ENCODE measurements at regions not wholly inside any gene's neighbourhood (a gene's known extent, or its start where the extent isn't known, plus 50 kb on each side); places are given as distances from the start of the nearest gene placed in this dataset.

DNA sequence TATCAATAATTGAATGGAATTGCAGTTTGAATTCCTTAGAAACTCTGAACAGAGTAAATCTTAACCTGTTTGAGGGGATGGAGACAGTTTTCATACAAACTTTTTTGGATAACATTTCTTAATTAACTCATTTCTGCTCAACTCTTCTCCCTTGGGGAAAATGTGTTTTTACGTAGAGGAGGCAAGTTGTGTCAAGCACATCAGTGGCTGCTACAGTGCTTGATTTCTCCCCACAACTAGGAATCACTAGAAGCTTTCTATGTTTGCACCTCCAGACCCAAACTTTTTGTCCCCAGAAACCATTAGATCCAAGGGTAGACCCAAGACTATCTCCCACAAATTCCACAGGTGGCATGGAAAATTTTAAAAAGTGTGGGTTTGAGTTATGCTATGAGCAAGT lies 658.9 kb upstream of the FSHR start:
- H3K4me3 Mint-ChIP-seq: no peak overlapping the region
- Histone ChIP-seq H3K4ac (ENCODE audit: low read depth, low read length) (no peak overlapping the region), H3K23ac (ENCODE audit: insufficient read length, low read depth, low read length) (no peak overlapping the region), H2AK5ac (ENCODE audit: insufficient read length, low read length) (no peak overlapping the region), H3K23me2 (ENCODE audit: insufficient read length, low read depth, low read length, poor library complexity, severe bottlenecking) (no peaks in the 10 kb centered on the region), H3K18ac (ENCODE audit: insufficient read length, low read depth, low read length) (no peak overlapping the region), H4K91ac (ENCODE audit: insufficient read length, low read depth, low read length) (no peak overlapping the region), H3K9me3 (ENCODE audit: control insufficient read depth, low read depth, low read length) (no peaks in the 10 kb centered on the region), H3K14ac (ENCODE audit: insufficient read depth, low read length) (no peak overlapping the region), H2BK5ac (ENCODE audit: insufficient read length, low read length) (no peak overlapping the region), H4K20me1 (ENCODE audit: control insufficient read depth, insufficient read depth, insufficient read length) (no peaks in the 10 kb centered on the region), H3K4me1 (ENCODE audit: insufficient read depth, low read length) (no peaks in the 10 kb centered on the region), H2BK12ac (ENCODE audit: insufficient read length, low read depth, low read length) (no peak overlapping the region), H2AFZ (ENCODE audit: low read length) (no peak overlapping the region), H3K27me3 (ENCODE audit: insufficient read depth, low read length) (no peaks in the 10 kb centered on the region), H3K9ac (ENCODE audit: extremely low read depth, insufficient read length, low read length) (no peak overlapping the region), H2BK20ac (ENCODE audit: low read depth, low read length, poor library complexity, severe bottlenecking) (no peak overlapping the region), H3K27ac (ENCODE audit: insufficient read length, low read depth, low read length) (no peak overlapping the region), H3T11ph (ENCODE audit: low read length) (no peak overlapping the region), H4K8ac (replicated peaks; ENCODE audit: insufficient read length, low read depth, low read length) (no peak overlapping the region), H3K79me1 (ENCODE audit: insufficient read depth, low read depth, low read length, poor library complexity, severe bottlenecking) (no peaks in the 10 kb centered on the region), H3K4me2 (ENCODE audit: insufficient read depth, insufficient read length, low read length) (no peak overlapping the region), H3K79me2 (ENCODE audit: insufficient read depth, low read length) (no peaks in the 10 kb centered on the region), H3K56ac (ENCODE audit: insufficient read length, low read depth, low read length) (no peak overlapping the region), H2BK120ac (ENCODE audit: low read depth, low read length, poor library complexity, severe bottlenecking) (no peak overlapping the region), H4K5ac (ENCODE audit: insufficient read length, low read depth, low read length) (no peak overlapping the region), H2BK15ac (ENCODE audit: low read depth, low read length) (no peak overlapping the region)
- no peaks in the 10 kb centered on the region for H3K27me3 Mint-ChIP-seq (ENCODE audit: low read depth)
- TF ChIP-seq, protein P1, sequence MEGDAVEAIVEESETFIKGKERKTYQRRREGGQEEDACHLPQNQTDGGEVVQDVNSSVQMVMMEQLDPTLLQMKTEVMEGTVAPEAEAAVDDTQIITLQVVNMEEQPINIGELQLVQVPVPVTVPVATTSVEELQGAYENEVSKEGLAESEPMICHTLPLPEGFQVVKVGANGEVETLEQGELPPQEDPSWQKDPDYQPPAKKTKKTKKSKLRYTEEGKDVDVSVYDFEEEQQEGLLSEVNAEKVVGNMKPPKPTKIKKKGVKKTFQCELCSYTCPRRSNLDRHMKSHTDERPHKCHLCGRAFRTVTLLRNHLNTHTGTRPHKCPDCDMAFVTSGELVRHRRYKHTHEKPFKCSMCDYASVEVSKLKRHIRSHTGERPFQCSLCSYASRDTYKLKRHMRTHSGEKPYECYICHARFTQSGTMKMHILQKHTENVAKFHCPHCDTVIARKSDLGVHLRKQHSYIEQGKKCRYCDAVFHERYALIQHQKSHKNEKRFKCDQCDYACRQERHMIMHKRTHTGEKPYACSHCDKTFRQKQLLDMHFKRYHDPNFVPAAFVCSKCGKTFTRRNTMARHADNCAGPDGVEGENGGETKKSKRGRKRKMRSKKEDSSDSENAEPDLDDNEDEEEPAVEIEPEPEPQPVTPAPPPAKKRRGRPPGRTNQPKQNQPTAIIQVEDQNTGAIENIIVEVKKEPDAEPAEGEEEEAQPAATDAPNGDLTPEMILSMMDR (conservative IDR thresholded peaks at IDR 0.05): no peak
- H3K9me3 Mint-ChIP-seq: no peaks in the 10 kb centered on the region
- peaks cover 2 to 10% of the 10 kb centered on the region in 2 experiments; a peak in 2 of 4 replicates for H3K4me1 Mint-ChIP-seq
- no peak overlapping the region for H3K27ac Mint-ChIP-seq
- no CpG with 5 or more reads among the region's 1 CpG for WGBS (ENCODE audit: extremely low coverage, insufficient read length, low lambda C conversion rate)
- H3K36me3 Mint-ChIP-seq (ENCODE audit: insufficient read depth in 1 of 3, low read depth in 3 of 3): no peaks in the 10 kb centered on the region
- no peak for DNase-seq
